RKO (cell line): ENCODE measurements at regions not wholly inside any gene's neighbourhood (a gene's known extent, or its start where the extent isn't known, plus 50 kb on each side); places are given as distances from the start of the nearest gene placed in this dataset.
"Not testable (repeated sequence)": the region's sequence is repeated elsewhere in the genome, so short reads cannot be mapped to it uniquely, and the experiment has no call there.

Experiments
- DNase-seq: peaks from one replicate; pipeline ENCODE4 v3.0.0-alpha.2; 2016; ENCODE audit warnings: low spot score

- DNase-seq: no peak
Observed at GRCh38 chr20:40893610-40894236, 134.9 kb upstream of the TOP1 start.

- no peak for DNase-seq
Observed at GRCh38 chr20:40894237-40894630, 134.4 kb upstream of the TOP1 start.

DNA sequence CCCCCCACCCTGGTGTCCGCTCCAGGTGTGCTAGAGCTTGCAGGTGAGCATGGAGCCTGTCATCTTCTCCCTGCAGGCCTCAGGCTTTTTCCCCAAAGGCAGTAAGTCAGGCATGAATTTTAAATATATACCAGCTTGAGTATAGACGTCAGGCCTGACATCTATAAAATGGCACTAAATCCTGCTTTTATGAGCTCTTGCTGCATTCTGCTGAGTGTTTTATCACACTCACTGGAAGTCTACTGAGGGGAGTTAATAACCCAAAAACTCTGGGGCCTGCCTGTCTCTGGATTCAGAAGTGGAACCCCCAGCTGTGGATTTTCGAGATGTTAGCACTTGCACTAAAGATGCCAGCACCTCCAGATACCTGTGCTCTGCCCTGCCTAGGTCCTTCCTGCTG, 133.4 kb upstream of the TOP1 start:
- DNase-seq: no peak

- DNase-seq: no peak
Observed at GRCh38 chr20:40896814-40897700, 131.6 kb upstream of the TOP1 start.

DNA sequence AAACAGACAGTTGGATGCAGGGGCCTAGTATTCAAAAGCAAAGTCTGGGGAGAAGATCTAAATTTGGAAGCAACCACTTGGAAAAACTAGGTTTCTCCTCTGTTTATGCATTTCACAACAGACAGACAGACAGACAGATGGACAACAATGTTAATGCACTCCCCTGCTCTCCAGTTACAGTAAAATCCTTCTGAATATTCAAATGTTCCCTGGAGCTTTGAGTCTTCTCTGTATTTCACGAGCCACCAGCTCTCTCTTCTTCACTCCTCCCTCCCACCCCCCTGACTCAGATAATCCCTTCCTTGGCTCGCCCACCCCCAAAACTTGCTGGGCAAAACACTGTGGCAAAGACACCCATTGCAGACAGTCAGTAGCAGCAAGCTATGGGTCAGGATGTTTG, 129.3 kb upstream of the TOP1 start:
- DNase-seq: no peak

GRCh38 chr20:40900666-40901215, 127.9 kb upstream of the TOP1 start:
- DNase-seq: no peak

GRCh38 chr20:40902661-40903060, 126.0 kb upstream of the TOP1 start:
- DNase-seq: no peak

GRCh38 chr20:40908309-40908708, 120.3 kb upstream of the TOP1 start:
- no peak for DNase-seq

- DNase-seq: not testable (repeated sequence)
Observed at GRCh38 chr20:40909489-40909888, 119.1 kb upstream of the TOP1 start.

GRCh38 chr20:40910436-40910835, 118.2 kb upstream of the TOP1 start:
- not testable (repeated sequence) for DNase-seq

DNA sequence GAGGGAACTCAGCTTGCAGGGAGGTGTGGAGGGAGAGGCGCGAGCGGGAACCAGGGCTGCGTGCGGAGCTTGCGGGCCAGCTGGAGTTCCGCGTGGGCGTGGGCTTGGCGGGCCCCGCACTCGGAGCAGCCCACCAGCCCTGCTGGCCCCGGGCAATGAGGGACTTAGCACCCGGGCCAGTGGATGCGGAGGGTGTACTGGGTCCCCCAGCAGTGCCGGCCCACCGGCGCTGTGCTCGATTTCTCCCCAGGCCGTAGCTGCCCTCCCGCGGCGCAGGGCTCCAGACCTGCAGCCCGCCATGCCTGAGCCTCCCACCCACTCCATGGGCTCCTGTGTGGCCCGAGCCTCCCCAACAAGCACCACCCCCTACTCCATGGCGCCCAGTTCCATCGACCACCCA, 117.5 kb upstream of the TOP1 start:
- DNase-seq: not testable (repeated sequence)

DNA sequence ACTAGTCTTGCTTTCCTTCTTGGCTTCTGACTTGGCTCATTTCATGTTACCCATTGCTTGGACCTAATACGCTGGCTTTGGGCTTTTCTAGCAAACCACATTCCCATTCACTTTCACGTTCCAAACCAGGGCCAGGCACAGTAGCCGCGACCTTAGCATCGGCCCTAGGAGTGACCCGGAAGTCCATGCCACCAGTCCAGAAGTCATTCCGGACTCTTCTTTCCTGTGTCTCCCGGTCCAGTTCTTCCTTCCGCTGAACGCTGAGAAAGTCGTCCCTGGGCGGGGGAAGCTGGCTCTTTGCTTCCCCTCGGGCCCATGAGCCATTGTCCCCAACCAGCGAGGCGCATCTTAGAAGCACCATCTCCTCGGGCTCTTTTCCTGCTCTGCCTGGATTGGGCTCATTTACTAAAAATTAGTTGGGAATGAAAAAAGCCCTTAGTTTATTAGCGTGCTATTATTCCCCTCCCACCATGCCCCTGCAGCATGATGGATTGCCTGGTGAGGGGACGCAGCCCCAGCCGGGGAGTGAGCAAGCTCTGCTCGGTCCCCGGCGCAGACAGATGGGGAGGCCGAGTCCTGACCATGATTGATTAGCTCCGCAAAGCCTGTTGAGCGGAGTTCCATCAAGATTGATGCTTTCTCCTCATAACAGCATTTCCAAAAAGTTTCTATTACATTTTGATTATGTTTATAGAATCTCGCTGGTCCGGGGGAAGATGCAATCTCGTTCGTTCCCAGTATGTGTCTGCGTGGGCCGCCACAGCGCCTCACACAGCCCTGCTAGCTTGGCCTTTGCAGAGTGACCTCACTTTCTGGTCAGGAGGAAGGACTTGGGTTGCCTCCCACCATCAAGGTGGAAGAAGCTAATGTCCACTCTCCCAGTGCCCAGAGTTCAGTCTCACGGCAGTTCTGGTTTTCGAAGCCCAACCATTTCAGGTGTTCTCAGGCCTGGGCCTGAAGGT, 115.1 kb upstream of the TOP1 start:
- no peak for DNase-seq

DNA sequence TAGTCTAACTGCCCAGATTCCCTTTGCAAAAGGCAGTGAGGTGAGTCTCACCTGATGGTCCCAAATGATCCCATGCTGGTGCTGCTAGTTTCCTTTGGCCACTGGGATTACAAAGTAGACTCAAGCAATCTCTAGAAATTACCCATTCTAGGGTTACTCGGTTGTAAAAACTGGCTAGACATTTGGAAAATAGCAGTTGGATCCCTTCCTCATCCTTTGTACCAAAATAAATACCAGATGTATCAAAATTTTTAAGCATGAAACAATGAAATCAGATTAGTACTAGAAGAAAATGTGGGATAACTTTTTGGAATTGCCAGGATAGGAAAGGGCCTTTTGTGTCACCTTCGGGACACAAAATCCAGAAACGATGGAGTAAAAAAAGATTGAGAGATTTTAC, 112.9 kb upstream of the TOP1 start:
- DNase-seq: no peak

DNA sequence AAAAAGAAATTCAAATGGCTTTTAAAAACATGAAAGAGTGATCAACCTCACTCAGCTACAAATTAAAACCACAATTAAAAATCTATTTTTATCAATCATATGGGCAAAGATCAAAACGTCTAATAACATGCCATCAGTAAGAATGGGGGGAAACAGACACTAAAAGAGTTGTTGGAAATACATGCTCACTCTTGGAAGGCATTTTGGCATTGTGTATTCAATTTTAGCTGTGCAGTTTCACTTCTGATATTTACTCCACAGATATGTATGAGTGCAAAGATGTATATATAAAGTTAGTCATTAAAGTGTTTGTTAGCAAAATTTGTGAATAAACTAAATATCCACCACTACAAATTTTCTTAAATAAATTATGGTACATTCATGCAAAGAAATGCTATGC, 112.3 kb upstream of the TOP1 start:
- no peak for DNase-seq

GRCh38 chr20:40920291-40920690, 108.3 kb upstream of the TOP1 start:
- DNase-seq: no peak

DNA sequence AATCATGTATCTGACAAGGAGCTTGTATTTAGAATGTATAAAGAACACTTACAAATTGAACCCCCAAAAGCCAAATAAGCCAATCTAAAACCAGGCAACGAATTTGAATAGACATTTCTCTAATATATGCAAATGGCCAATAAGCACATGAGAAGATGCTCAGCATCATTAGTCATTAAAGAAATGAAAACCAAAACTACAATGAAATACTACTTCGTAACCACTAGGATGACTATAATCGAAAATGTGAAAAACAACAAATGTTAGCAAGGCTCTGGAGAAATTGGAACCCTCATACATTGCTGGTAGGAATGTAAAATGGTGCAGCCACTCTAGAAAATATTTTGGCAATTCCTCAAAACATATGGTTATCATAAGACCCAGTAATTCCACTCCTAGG, 105.8 kb upstream of the TOP1 start:
- DNase-seq: peak; percentile 20

- no peak for DNase-seq
Observed at GRCh38 chr20:40925829-40926510, 102.7 kb upstream of the TOP1 start.

DNA sequence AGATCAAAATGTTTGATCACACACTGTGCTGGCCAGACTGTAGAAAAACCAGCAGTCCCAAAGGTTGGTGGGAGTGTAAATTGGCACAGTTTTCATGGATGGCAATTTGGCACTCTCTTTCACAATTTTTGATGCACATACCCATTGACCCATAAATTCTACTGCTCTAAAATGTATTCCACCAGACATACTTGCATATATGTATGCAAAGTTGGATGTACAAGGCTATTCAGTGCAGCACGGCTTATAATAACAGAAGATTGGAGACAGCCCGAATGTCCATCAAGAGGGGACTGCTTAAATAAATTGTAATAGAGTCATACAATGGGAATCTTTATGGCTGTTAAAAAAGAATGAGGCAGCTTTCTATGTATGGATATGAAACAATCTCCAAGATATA, 101.7 kb upstream of the TOP1 start:
- no peak for DNase-seq

GRCh38 chr20:40930561-40930960, 98.1 kb upstream of the TOP1 start:
- DNase-seq: peak; percentile 62

DNA sequence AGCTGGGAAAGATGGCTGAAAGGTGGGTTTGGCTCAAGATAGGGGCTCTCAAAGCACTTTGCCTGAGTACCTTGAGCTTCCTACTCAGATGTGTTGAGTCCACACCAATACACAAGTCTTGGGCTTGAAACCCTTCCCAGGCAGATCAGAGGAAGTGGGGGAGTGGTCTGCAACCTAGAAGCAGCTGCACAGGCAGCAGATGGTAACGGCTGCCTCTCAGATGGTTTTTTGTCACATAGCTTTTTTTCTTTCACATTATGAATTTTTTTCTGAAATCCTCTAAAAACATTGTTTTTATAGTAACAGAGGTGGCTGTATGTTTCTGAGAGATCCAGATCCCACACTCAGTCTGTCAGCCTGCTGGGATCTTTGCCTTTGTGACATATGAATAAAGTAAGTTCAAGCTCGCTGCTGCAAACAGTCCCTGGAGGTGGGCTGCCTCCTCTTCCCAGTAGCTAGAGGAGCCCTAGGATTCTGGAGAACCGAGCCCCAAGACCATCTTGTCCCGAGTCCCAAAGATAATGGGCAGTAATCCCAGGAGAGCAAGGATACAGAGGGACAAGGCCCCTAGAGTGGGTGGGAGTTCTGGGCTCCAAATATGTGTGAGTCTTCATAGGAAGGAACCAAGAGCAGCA, 97.1 kb upstream of the TOP1 start:
- no peak for DNase-seq

- no peak for DNase-seq
Observed at GRCh38 chr20:40932436-40932835, 96.2 kb upstream of the TOP1 start.
